ENCODE measurements at regions not wholly inside any gene's neighbourhood (a gene's known extent, or its start where the extent isn't known, plus 50 kb on each side); places are given as distances from the start of the nearest gene placed in this dataset.
"Not testable (repeated sequence)": the region's sequence is repeated elsewhere in the genome, so short reads cannot be mapped to it uniquely, and the experiment has no call there.

GRCh38 chr5:106258591-106259125, 1412.1 kb downstream of the EFNA5 start:
- Histone ChIP-seq H3K9me3 (peaks cover 0 to 5% (median 0%) of the 10 kb centered on the region in 12 donors), H3K27ac (no peak overlapping the region), H3K4me1 (no peaks in the 10 kb centered on the region), H3K27me3 (no peaks in the 10 kb centered on the region), H3K4me3 (no peak overlapping the region), H3K36me3 (no peaks in the 10 kb centered on the region)
- TF ChIP-seq POLR2A (IDR thresholded peaks at IDR 0.05) (no peak), CTCF (IDR thresholded peaks at IDR 0.05) (no peak)
- 72 to 86% (median 78%) methylated on average over 3 of the region's 3 CpGs for WGBS, 4 donors
- ATAC-seq (no peak), DNase-seq (no peak)
- intact Hi-C loops (cut with DNase I) = no loop called here

- H3K9me3 ChIP-seq = peaks cover 0 to 5% (median 0%) of the 10 kb centered on the region in 12 donors
- H3K4me1 ChIP-seq = no peaks in the 10 kb centered on the region
- no peak overlapping the region for H3K4me3 ChIP-seq
- 67 to 91% (median 82%) methylated on average over 1 of the region's 1 CpG for WGBS, 4 donors
- intact Hi-C loops (cut with DNase I) = no loop called here
- DNase-seq (no peak), ATAC-seq (no peak)
- no peaks in the 10 kb centered on the region for H3K27me3 ChIP-seq
- no peaks in the 10 kb centered on the region for H3K36me3 ChIP-seq
- TF ChIP-seq CTCF (IDR thresholded peaks at IDR 0.05) (no peak), POLR2A (IDR thresholded peaks at IDR 0.05) (no peak)
- no peak overlapping the region for H3K27ac ChIP-seq
Observed at GRCh38 chr5:106254784-106255183, 1416.0 kb downstream of the EFNA5 start.

- ATAC-seq; DNase-seq; H3K36me3 ChIP-seq; H3K27ac ChIP-seq; H3K9me3 ChIP-seq; intact Hi-C loops (cut with DNase I); H3K4me3 ChIP-seq; H3K27me3 ChIP-seq; H3K4me1 ChIP-seq: not testable (repeated sequence)
- 91 to 98% (median 94%) methylated on average over 22 to 46 of the region's 46 CpGs for WGBS, 4 donors
Observed at GRCh38 chr5:106246044-106246745, 1424.5 kb downstream of the EFNA5 start.

- TF ChIP-seq POLR2A (IDR thresholded peaks at IDR 0.05) (no peak), CTCF (IDR thresholded peaks at IDR 0.05) (no peak)
- ATAC-seq = no peak
- no peak for DNase-seq
- intact Hi-C loops (cut with DNase I) = no loop called here
- no peaks in the 10 kb centered on the region for H3K4me1 ChIP-seq
- no peaks in the 10 kb centered on the region for H3K9me3 ChIP-seq
- H3K27me3 ChIP-seq = no peaks in the 10 kb centered on the region
- no peak overlapping the region for H3K4me3 ChIP-seq
- H3K36me3 ChIP-seq = no peaks in the 10 kb centered on the region
- H3K27ac ChIP-seq = no peak overlapping the region
Observed at GRCh38 chr5:106241409-106241808, 1429.3 kb downstream of the EFNA5 start.
